ENCODE measurements at regions not wholly inside any gene's neighbourhood (a gene's known extent, or its start where the extent isn't known, plus 50 kb on each side); places are given as distances from the start of the nearest gene placed in this dataset.

GRCh38 chr2:217330647-217331046 is 470.8 kb upstream of the TNP1 start:
- no peak for DNase-seq

GRCh38 chr2:217329023-217329431 is 469.2 kb upstream of the TNP1 start:
- DNase-seq = peak; percentile 68

- no peak for DNase-seq
These were observed 468.7 kb upstream of the TNP1 start for GRCh38 chr2:217328622-217328978.

- peak; percentile 56 for DNase-seq
These were observed 468.2 kb upstream of the TNP1 start for GRCh38 chr2:217327953-217328621.

- no peak for DNase-seq
These were observed 466.6 kb upstream of the TNP1 start for GRCh38 chr2:217326238-217327022.

GRCh38 chr2:217325816-217326215 is 466.0 kb upstream of the TNP1 start:
- no peak for DNase-seq

DNA sequence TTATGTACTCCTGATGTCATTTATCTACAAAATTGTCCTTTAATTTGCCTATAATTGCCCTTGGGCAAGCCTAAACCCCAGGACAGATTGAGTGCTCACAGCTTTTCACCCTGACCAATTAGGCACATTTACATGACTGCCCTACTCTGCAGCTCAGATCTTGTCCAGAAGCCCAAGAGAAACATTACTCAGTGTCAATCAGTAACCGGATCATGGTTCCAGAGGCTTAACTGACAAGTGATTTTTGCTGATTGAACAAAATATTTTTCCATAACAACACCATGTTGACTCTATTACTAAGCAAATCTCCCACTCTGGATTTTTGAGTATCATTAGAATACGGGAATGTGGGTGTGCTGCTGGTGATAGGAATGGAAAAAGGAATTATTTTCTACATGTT is 465.4 kb upstream of the TNP1 start:
- DNase-seq = no peak

DNA sequence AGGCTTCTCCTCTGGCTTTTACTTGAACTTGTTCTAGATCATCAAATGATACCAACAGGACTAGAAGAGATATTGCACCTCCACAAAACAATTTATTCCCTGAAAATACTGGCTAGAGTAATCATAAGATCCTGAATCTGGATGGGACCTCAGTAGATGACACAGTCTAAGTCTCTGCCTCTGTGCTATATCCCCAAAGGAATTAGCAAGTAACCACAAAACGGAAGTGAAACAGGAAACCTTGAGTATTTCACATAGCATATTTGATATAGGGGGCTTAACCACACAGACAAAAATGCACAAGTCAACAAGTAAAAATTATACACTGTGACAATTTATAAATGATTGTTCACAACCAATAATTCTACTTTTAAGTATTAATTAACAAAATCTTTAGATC is 456.9 kb upstream of the TNP1 start:
- peak; percentile 91 for DNase-seq

DNA sequence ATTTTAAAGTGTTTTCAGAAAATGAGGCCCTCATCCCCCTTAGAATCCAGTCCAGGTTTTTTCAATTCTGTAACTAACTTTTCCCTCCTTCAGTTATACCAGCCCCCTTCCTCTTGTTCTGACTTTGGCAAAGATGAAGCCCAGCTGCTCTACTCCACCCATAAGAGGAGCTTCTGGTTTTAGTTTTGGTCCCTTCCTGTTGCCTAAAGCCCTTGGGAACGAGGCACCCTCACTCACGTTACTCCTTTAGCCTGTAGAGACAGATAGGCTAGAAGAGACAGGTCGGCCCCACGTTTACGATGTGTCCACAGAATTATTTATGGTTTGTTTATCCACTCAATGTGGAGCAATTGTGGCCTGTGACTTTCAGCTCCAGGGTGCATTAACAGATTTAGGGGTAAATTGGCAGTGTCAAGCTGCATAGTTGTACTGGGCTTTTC is 454.2 kb upstream of the TNP1 start:
- peak; percentile 84 for DNase-seq

DNA sequence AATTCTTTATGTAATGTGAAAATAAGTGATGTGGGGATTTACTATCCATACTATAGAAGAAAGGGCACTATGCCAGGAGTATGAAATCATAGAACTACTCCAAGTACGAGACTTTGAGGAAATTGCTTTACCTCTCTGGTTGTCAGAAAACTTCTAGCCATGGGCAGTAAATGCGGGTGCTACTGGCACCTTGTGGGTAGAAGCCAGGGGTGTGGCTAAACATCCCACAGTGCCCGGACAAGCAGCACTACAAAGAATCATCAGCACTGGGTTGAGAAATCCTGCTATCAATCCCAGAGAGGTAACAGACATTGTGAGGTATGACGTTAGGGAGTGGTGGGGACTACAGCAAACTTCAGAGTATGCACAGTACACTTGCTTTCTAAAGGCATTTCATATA is 453.5 kb upstream of the TNP1 start:
- no peak for DNase-seq

GRCh38 chr2:217309056-217309455 is 449.2 kb upstream of the TNP1 start:
- DNase-seq = no peak

- DNase-seq = no peak
These were observed 447.2 kb upstream of the TNP1 start for GRCh38 chr2:217307023-217307422.

GRCh38 chr2:217305882-217306281 is 446.0 kb upstream of the TNP1 start:
- DNase-seq = no peak

DNA sequence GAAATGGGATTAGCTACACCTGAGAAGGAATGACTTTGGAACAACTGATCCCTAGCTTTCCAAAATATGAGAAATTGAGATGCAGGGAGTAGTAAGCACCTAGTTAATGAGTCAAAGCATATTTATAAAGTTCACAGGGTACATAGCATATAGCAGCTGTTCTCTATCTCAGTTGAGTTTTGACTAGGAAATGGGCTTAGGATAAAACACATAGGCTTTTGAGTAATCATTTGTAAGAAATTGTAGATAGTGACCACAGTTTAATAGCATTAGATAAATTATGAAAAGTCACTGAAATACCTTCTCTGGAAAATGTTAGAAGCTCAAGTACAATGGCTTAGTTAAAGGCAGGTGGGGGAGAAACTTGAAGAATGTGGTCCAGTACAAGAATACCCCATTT is 444.7 kb upstream of the TNP1 start:
- DNase-seq = no peak

- no peak for DNase-seq
These were observed 443.0 kb upstream of the TNP1 start for GRCh38 chr2:217302856-217303255.

GRCh38 chr2:217301142-217301925 is 441.5 kb upstream of the TNP1 start:
- no peak for DNase-seq

DNA sequence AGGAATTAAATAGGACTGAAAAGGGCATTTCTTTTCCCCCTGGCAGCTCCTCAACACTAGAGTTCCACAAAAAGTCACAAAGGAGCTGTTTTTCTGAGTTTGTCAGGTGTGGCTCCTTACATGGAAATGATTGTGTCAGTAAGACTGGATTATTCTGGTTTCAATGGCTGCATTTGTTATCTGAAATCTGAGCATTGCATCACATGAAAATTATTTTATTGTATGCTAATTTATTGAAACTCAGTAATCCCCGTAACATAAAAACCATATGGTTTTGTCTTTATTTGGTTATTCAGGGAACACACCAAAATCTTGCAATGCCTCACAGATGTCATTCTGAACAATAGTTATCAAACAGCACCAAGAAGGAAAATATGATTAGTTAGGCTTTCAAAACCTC is 439.7 kb upstream of the TNP1 start:
- DNase-seq = peak; percentile 24

GRCh38 chr2:217297096-217297495 is 437.2 kb upstream of the TNP1 start:
- DNase-seq = no peak

DNA sequence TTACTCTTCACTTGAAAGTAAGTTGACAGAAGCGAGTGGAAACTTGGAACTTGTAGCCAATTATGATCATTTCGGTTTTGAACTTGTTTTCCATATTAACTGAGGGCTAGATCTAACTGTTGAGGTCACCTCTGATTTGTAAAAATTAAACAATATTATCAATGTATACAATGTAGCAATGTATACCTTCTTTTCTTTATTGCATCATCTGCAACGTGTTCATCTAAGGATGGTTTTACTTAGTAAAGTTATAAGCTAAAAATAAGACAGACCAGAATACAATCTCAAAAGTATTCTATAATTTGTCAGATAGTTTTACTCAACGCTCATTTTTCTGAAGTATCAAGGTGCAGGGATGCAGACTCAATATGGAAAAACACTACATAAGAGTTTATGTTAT is 435.0 kb upstream of the TNP1 start:
- no peak for DNase-seq

DNA sequence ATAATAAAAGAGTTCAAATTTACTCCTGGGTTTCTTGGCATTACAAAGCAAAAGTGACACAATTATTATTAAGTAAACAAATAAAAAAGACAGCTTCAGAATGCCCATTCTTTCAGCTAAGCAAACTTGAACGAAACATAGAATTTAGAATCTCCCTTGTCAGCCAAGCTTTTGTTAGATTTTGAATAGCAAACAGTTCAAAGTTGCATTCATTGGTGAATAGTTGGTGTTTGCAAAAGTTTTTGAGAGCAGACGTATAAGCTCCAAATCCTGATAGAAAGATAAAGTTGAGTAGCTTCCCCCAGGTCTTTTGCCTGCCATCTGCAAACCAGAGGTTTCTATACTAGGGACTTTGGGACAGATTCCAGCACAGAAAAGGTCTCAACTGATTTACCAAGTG is 434.3 kb upstream of the TNP1 start:
- DNase-seq = no peak

GRCh38 chr2:217293607-217294006 is 433.7 kb upstream of the TNP1 start:
- peak; percentile 28 for DNase-seq

- no peak for DNase-seq
These were observed 433.2 kb upstream of the TNP1 start for GRCh38 chr2:217293046-217293445.

DNA sequence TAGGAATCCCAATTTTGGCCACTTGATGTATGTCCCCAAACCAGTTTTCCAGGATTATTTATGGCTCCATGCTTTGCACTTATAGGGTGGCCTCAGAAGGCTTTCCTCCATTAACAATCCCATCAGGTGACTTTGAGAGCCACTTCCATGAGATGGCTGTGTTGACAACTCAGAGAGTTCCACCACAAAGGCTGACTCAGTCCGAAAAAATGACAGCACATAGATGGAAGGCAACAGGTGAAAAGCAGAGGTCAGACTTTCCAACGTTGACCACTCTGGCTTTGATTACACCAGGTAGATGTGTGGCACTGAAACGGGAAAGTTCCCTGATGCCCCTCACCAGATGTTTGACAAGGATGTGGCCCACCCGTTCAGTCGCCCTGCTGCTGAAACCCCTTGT is 431.4 kb upstream of the TNP1 start:
- no peak for DNase-seq

DNA sequence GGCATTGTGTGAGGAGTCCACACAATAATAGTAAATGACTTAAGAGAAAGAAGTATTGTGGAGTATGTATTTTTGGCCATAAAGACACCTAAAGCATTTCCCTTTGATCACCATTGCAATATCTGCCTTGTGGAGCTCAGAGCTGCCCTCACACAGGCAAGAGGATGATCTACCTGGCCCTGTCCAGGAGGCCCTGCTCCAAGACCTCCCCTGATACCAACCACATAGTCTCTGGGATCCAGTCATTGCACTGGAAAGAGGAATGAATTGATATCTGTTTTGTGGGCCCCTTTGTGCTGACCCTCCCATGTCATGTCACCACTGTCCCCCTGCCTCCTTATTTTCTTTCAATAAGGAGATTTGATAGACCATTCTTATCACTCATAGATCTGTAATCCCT is 430.6 kb upstream of the TNP1 start:
- DNase-seq = no peak

Data from fibroblast of skin of right quadriceps (primary cell).